HK-2 (cell line): ENCODE measurements at regions not wholly inside any gene's neighbourhood (a gene's known extent, or its start where the extent isn't known, plus 50 kb on each side); places are given as distances from the start of the nearest gene placed in this dataset.
"Not testable (repeated sequence)": the region's sequence is repeated elsewhere in the genome, so short reads cannot be mapped to it uniquely, and the experiment has no call there.

Source experiments
- DNase-seq: peaks from one replicate; pipeline ENCODE4 v3.0.0-alpha.2; 2018; ENCODE audit not compliant: unreplicated experiment

- DNase-seq: no peak
Measured at GRCh38 chr5:125044491-125045282, 298.2 kb upstream of the ZNF608 start.

GRCh38 chr5:125045646-125046045 lies 299.2 kb upstream of the ZNF608 start:
- DNase-seq: no peak

GRCh38 chr5:125046838-125047237 lies 300.4 kb upstream of the ZNF608 start:
- no peak for DNase-seq

- DNase-seq: no peak
Measured at GRCh38 chr5:125047871-125048270, 301.4 kb upstream of the ZNF608 start.

GRCh38 chr5:125049721-125050702 lies 303.6 kb upstream of the ZNF608 start:
- no peak for DNase-seq

- no peak for DNase-seq
Measured at GRCh38 chr5:125050926-125051325, 304.5 kb upstream of the ZNF608 start.

- DNase-seq: no peak
Measured at GRCh38 chr5:125052584-125052983, 306.1 kb upstream of the ZNF608 start.

GRCh38 chr5:125053179-125053578 lies 306.7 kb upstream of the ZNF608 start:
- DNase-seq: no peak

- no peak for DNase-seq
Measured at GRCh38 chr5:125054146-125054545, 307.7 kb upstream of the ZNF608 start.

- no peak for DNase-seq
Measured at GRCh38 chr5:125056671-125057485, 310.4 kb upstream of the ZNF608 start.

GRCh38 chr5:125057912-125058826 lies 311.7 kb upstream of the ZNF608 start:
- DNase-seq: no peak

- DNase-seq: no peak
Measured at GRCh38 chr5:125059255-125060002, 313.0 kb upstream of the ZNF608 start.

- DNase-seq: no peak
Measured at GRCh38 chr5:125061726-125062125, 315.3 kb upstream of the ZNF608 start.

GRCh38 chr5:125064621-125065438 lies 318.4 kb upstream of the ZNF608 start:
- DNase-seq: no peak

- no peak for DNase-seq
Measured at GRCh38 chr5:125065741-125066140, 319.3 kb upstream of the ZNF608 start.

GRCh38 chr5:125070961-125071360 lies 324.5 kb upstream of the ZNF608 start:
- DNase-seq: no peak

GRCh38 chr5:125073090-125073489 lies 326.7 kb upstream of the ZNF608 start:
- no peak for DNase-seq

GRCh38 chr5:125075567-125075966 lies 329.1 kb upstream of the ZNF608 start:
- DNase-seq: no peak

GRCh38 chr5:125079028-125079427 lies 332.6 kb upstream of the ZNF608 start:
- not testable (repeated sequence) for DNase-seq
